ENCODE measurements at regions not wholly inside any gene's neighbourhood (a gene's known extent, or its start where the extent isn't known, plus 50 kb on each side); places are given as distances from the start of the nearest gene placed in this dataset.

GRCh38 chr1:38763121-38763520, 96.5 kb downstream of the RRAGC start:
- TF ChIP-seq POLR2A (IDR thresholded peaks at IDR 0.05; ENCODE audit: low read depth, low read length) (no peak), TAF1 (IDR thresholded peaks at IDR 0.05; ENCODE audit: low read depth, low read length) (no peak), PAX5 (IDR thresholded peaks at IDR 0.05; ENCODE audit: insufficient read depth, low read length, severe bottlenecking) (no peak), POU2F2 (IDR thresholded peaks at IDR 0.05; ENCODE audit: low read depth, low read length) (no peak), SPI1 (IDR thresholded peaks at IDR 0.05; ENCODE audit: low read depth, low read length) (no peak), POLR2AphosphoS5 (IDR thresholded peaks at IDR 0.05; ENCODE audit: low read depth, low read length) (no peak)
- FAIRE-seq, result no peak
- DNase-seq (ENCODE audit: insufficient read length, low spot score), result no peak

- TF ChIP-seq TAF1 (IDR thresholded peaks at IDR 0.05; ENCODE audit: low read depth, low read length) (no peak), POLR2AphosphoS5 (IDR thresholded peaks at IDR 0.05; ENCODE audit: low read depth, low read length) (no peak), POU2F2 (IDR thresholded peaks at IDR 0.05; ENCODE audit: low read depth, low read length) (no peak), PAX5 (IDR thresholded peaks at IDR 0.05; ENCODE audit: insufficient read depth, low read length, severe bottlenecking) (no peak), SPI1 (IDR thresholded peaks at IDR 0.05; ENCODE audit: low read depth, low read length) (no peak), POLR2A (IDR thresholded peaks at IDR 0.05; ENCODE audit: low read depth, low read length) (no peak)
- DNase-seq (ENCODE audit: insufficient read length, low spot score) (no peak), FAIRE-seq (no peak)
Observed at GRCh38 chr1:38760562-38760961, 99.0 kb downstream of the RRAGC start.

GRCh38 chr1:38758820-38759219, 100.8 kb downstream of the RRAGC start:
- no peak for FAIRE-seq
- no peak for DNase-seq (ENCODE audit: insufficient read length, low spot score)

DNA sequence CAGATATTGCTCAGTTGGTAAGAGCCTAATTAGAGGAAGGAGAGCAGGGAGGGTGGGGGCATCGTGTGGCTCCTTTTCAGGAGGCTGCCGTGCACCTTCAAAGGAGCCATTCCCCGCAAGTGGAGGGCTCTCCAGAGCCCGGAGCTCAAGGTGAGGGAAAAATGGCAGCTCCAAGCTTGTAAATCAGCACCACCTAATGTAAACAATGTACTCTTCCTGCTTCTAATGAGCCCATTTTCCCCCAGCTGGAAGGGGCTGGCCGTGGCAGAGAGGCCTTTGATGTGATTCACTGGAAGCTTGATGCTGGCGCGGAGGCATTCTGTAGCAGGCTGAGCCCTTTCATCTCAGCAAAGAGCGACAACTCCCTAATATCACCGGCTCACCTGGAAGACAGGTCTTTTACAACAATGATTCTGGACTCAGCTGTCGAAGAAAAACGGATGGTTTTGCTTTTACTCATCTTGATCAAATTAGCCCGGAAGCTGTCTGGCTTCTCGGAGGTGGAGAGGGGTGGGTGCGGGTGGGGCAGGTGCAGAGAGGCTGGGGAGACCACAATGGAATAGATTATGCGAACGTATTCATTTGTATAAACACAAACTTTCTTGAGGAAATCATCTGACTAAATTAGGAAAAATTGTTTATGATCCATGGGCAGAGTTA, 112.5 kb downstream of the RRAGC start:
- no peak for DNase-seq (ENCODE audit: insufficient read length, low spot score)
- no peak for FAIRE-seq
- TF ChIP-seq SPI1 (IDR thresholded peaks at IDR 0.05; ENCODE audit: low read depth, low read length) (no peak), POLR2AphosphoS5 (IDR thresholded peaks at IDR 0.05; ENCODE audit: low read depth, low read length) (no peak), POU2F2 (IDR thresholded peaks at IDR 0.05; ENCODE audit: low read depth, low read length) (no peak), PAX5 (IDR thresholded peaks at IDR 0.05; ENCODE audit: insufficient read depth, low read length, severe bottlenecking) (no peak), POLR2A (IDR thresholded peaks at IDR 0.05; ENCODE audit: low read depth, low read length) (no peak), TAF1 (IDR thresholded peaks at IDR 0.05; ENCODE audit: low read depth, low read length) (no peak)

More at GRCh38 chr1:38758820-38759219, 100.8 kb downstream of the RRAGC start:
- TF ChIP-seq POU2F2 (IDR thresholded peaks at IDR 0.05; ENCODE audit: low read depth, low read length), result no peak
- no peak for TF ChIP-seq SPI1 (IDR thresholded peaks at IDR 0.05; ENCODE audit: low read depth, low read length)
- no peak for TF ChIP-seq POLR2AphosphoS5 (IDR thresholded peaks at IDR 0.05; ENCODE audit: low read depth, low read length)
- no peak for TF ChIP-seq PAX5 (IDR thresholded peaks at IDR 0.05; ENCODE audit: insufficient read depth, low read length, severe bottlenecking)
- TF ChIP-seq POLR2A (IDR thresholded peaks at IDR 0.05; ENCODE audit: low read depth, low read length), result no peak
- TF ChIP-seq TAF1 (IDR thresholded peaks at IDR 0.05; ENCODE audit: low read depth, low read length), result no peak

- no peak for FAIRE-seq
- TF ChIP-seq POLR2AphosphoS5 (IDR thresholded peaks at IDR 0.05; ENCODE audit: low read depth, low read length) (no peak), PAX5 (IDR thresholded peaks at IDR 0.05; ENCODE audit: insufficient read depth, low read length, severe bottlenecking) (no peak), TAF1 (IDR thresholded peaks at IDR 0.05; ENCODE audit: low read depth, low read length) (no peak), POU2F2 (IDR thresholded peaks at IDR 0.05; ENCODE audit: low read depth, low read length) (no peak), POLR2A (IDR thresholded peaks at IDR 0.05; ENCODE audit: low read depth, low read length) (no peak), SPI1 (IDR thresholded peaks at IDR 0.05; ENCODE audit: low read depth, low read length) (no peak)
- DNase-seq (ENCODE audit: insufficient read length, low spot score), result no peak
Observed at GRCh38 chr1:38746402-38746935, 113.1 kb downstream of the RRAGC start.

GRCh38 chr1:38745476-38746401, 113.8 kb downstream of the RRAGC start:
- FAIRE-seq (no peak), DNase-seq (ENCODE audit: insufficient read length, low spot score) (no peak)
- TF ChIP-seq POU2F2 (IDR thresholded peaks at IDR 0.05; ENCODE audit: low read depth, low read length), result no peak
- no peak for TF ChIP-seq TAF1 (IDR thresholded peaks at IDR 0.05; ENCODE audit: low read depth, low read length)
- no peak for TF ChIP-seq POLR2A (IDR thresholded peaks at IDR 0.05; ENCODE audit: low read depth, low read length)
- no peak for TF ChIP-seq POLR2AphosphoS5 (IDR thresholded peaks at IDR 0.05; ENCODE audit: low read depth, low read length)
- TF ChIP-seq SPI1 (IDR thresholded peaks at IDR 0.05; ENCODE audit: low read depth, low read length), result no peak
- TF ChIP-seq PAX5 (IDR thresholded peaks at IDR 0.05; ENCODE audit: insufficient read depth, low read length, severe bottlenecking), result no peak

- FAIRE-seq, result no peak
- TF ChIP-seq PAX5 (IDR thresholded peaks at IDR 0.05; ENCODE audit: insufficient read depth, low read length, severe bottlenecking) (no peak), POLR2A (IDR thresholded peaks at IDR 0.05; ENCODE audit: low read depth, low read length) (no peak), SPI1 (IDR thresholded peaks at IDR 0.05; ENCODE audit: low read depth, low read length) (no peak), POU2F2 (IDR thresholded peaks at IDR 0.05; ENCODE audit: low read depth, low read length) (no peak), POLR2AphosphoS5 (IDR thresholded peaks at IDR 0.05; ENCODE audit: low read depth, low read length) (no peak), TAF1 (IDR thresholded peaks at IDR 0.05; ENCODE audit: low read depth, low read length) (no peak)
- DNase-seq (ENCODE audit: insufficient read length, low spot score), result no peak
Observed at GRCh38 chr1:38744452-38745350, 114.9 kb downstream of the RRAGC start.

DNA sequence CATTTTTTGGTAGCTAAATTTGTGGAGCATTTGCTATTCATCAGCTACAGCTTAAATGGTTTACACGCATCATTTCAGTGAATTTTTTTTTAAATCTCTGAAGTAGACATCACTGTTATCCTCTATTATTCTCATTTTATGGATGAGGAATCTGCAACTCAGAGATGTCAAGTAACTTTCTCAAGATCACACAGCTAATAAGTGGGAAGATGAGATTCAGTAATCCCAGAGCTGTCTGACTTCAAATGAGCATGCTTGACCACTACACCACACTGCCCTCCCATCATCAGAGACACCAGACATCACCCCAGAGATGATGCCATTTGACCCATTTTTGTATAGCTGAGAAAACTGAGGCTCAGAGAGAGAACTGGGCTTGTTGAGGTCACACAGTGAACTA, 116.4 kb downstream of the RRAGC start:
- no peak for FAIRE-seq
- no peak for TF ChIP-seq POU2F2 (IDR thresholded peaks at IDR 0.05; ENCODE audit: low read depth, low read length)
- TF ChIP-seq POLR2AphosphoS5 (IDR thresholded peaks at IDR 0.05; ENCODE audit: low read depth, low read length), result no peak
- TF ChIP-seq TAF1 (IDR thresholded peaks at IDR 0.05; ENCODE audit: low read depth, low read length), result no peak

More for the DNA sequence above, 116.4 kb downstream of the RRAGC start:
- no peak for DNase-seq (ENCODE audit: insufficient read length, low spot score)

Data from GM12891 (cell line).